ENCODE measurements at regions not wholly inside any gene's neighbourhood (a gene's known extent, or its start where the extent isn't known, plus 50 kb on each side); places are given as distances from the start of the nearest gene placed in this dataset.

DNA sequence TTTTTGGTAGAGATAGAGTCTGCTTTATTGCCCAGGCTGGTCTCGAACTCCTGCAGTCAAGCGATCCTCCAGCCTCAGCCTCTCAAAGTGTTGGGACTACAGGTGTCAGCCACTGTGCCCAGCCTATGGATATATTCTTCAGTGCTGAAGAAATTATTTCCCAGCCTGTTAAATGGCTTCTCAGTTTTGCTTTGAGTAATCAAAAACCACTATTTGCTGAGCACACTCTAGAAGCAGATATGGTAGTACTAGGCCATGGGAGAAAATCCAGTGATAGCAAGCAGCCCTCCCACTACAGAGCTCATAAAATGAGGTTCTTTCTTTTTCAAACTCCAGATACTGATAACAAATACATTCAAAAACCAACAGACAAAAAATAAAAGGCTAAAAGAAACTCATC lies 80.6 kb upstream of the CLDN10 start:
- intact Hi-C loops (cut with DNase I), result no loop called here
- WGBS, result 95% methylated on average over 2 of the region's 2 CpGs
- H3K36me3 ChIP-seq, result no peaks in the 10 kb centered on the region
- peaks cover 0 to 4% (median 0%) of the 10 kb centered on the region in 4 donors for H3K27me3 ChIP-seq
- H3K27ac ChIP-seq (replicated peaks in 1 of 4), result no peak overlapping the region
- no peaks in the 10 kb centered on the region for H3K4me1 ChIP-seq
- TF ChIP-seq EP300 (IDR thresholded peaks at IDR 0.05) (no peak), POLR2A (IDR thresholded peaks at IDR 0.05; ENCODE audit: low read depth) (no peak), POLR2AphosphoS5 (IDR thresholded peaks at IDR 0.05) (no peak)
- TF ChIP-seq, protein P1, sequence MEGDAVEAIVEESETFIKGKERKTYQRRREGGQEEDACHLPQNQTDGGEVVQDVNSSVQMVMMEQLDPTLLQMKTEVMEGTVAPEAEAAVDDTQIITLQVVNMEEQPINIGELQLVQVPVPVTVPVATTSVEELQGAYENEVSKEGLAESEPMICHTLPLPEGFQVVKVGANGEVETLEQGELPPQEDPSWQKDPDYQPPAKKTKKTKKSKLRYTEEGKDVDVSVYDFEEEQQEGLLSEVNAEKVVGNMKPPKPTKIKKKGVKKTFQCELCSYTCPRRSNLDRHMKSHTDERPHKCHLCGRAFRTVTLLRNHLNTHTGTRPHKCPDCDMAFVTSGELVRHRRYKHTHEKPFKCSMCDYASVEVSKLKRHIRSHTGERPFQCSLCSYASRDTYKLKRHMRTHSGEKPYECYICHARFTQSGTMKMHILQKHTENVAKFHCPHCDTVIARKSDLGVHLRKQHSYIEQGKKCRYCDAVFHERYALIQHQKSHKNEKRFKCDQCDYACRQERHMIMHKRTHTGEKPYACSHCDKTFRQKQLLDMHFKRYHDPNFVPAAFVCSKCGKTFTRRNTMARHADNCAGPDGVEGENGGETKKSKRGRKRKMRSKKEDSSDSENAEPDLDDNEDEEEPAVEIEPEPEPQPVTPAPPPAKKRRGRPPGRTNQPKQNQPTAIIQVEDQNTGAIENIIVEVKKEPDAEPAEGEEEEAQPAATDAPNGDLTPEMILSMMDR (IDR thresholded peaks at IDR 0.05), result no peak
- H3K4me3 ChIP-seq, result no peak overlapping the region
- H3K9me3 ChIP-seq, result no peaks in the 10 kb centered on the region
- peak; percentile 37 for DNase-seq (ENCODE audit: extremely low spot score)

DNA sequence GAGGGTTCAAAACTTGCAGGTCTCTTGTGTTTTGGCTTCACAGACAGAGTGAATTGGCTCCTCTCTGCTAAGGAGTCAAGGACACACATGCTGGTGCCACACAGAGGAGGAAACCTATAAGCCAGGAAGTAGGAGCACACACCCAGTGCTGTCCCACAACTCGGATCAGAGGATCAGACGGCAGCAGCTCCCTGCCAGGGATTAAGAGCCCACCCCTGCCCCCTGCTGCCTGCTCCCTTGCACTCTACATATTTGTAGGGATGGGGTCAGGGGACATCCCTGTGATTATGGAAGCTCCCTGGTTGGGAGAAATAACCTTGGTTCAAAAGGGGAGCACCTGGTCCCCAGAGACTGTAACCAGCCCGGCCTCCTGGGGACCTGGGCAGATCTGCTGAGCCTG lies 77.5 kb upstream of the CLDN10 start:
- Histone ChIP-seq H3K36me3 (no peaks in the 10 kb centered on the region), H3K4me3 (no peak overlapping the region), H3K27me3 (peaks cover 0 to 12% (median 0%) of the 10 kb centered on the region in 4 donors), H3K27ac (replicated peaks in 1 of 4) (no peak overlapping the region), H3K4me1 (peaks cover 0 to 6% (median 0%) of the 10 kb centered on the region in 4 donors), H3K9me3 (no peaks in the 10 kb centered on the region)
- DNase-seq (ENCODE audit: extremely low spot score), result no peak
- WGBS, result no CpG with 5 or more reads among the region's 3 CpGs
- intact Hi-C loops (cut with DNase I), result no loop called here
- TF ChIP-seq EP300 (IDR thresholded peaks at IDR 0.05) (no peak), POLR2AphosphoS5 (IDR thresholded peaks at IDR 0.05) (no peak), POLR2A (IDR thresholded peaks at IDR 0.05; ENCODE audit: low read depth) (no peak)
- TF ChIP-seq, protein P1 (IDR thresholded peaks at IDR 0.05), result no peak

DNA sequence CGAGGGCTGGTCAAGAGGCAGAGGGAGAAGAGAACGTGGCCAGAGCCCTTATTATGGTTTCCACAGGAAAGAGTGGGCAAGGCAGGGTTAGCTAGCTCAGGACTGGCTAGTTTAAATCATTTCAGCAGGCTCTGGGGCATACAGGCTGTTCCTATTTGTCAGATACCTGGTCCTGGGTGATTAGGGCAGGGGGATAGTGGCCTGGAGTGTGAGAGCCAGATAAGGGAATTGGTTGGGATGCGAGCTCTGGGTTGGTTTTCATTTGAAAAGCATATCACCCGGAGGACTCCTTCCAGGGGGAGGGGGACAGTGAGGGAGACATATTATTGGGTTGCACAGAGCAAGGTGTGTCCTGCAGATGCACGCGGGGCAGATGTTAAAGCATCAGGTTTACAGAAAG lies 75.3 kb upstream of the CLDN10 start:
- TF ChIP-seq POLR2AphosphoS5 (IDR thresholded peaks at IDR 0.05), result no peak
- no peak for TF ChIP-seq POLR2A (IDR thresholded peaks at IDR 0.05; ENCODE audit: low read depth)
- TF ChIP-seq, protein P1 (IDR thresholded peaks at IDR 0.05), result no peak
- no peak for TF ChIP-seq EP300 (IDR thresholded peaks at IDR 0.05)
- H3K4me3 ChIP-seq, result no peak overlapping the region
- H3K27me3 ChIP-seq, result peaks cover 0 to 12% (median 0%) of the 10 kb centered on the region in 4 donors
- no peak for DNase-seq (ENCODE audit: extremely low spot score)
- no peak overlapping the region for H3K27ac ChIP-seq (replicated peaks in 1 of 4)
- peaks cover 0 to 6% (median 0%) of the 10 kb centered on the region in 4 donors for H3K4me1 ChIP-seq
- 92% methylated on average over 6 of the region's 6 CpGs for WGBS
- no peaks in the 10 kb centered on the region for H3K36me3 ChIP-seq
- no peaks in the 10 kb centered on the region for H3K9me3 ChIP-seq
- intact Hi-C loops (cut with DNase I), result no loop called here

DNA sequence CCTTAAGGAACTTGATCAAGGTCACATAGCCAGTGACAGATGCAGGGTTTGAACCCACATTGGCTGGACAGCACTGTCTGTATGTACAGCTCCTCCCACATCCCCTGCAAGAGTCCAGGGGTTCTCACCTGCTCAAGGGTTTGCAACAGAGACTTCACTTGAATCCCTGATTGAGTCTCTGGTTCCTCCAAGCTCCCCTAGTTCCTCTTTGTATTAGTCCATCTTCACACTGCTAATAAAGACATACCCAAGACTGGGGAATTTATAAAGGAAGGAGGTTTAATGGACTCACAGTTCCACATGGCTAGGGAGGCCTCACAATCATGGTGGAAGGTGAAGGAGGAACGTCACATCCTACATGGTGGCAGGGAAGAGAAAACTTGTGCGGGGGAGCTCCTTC lies 72.8 kb upstream of the CLDN10 start:
- peaks cover 0 to 6% (median 0%) of the 10 kb centered on the region in 4 donors for H3K4me1 ChIP-seq
- intact Hi-C loops (cut with DNase I), result no loop called here
- peaks cover 0 to 12% (median 0%) of the 10 kb centered on the region in 4 donors for H3K27me3 ChIP-seq
- no peak for DNase-seq (ENCODE audit: extremely low spot score)
- TF ChIP-seq POLR2AphosphoS5 (IDR thresholded peaks at IDR 0.05), result no peak
- TF ChIP-seq, protein P1 (IDR thresholded peaks at IDR 0.05), result no peak
- TF ChIP-seq EP300 (IDR thresholded peaks at IDR 0.05), result no peak
- TF ChIP-seq POLR2A (IDR thresholded peaks at IDR 0.05; ENCODE audit: low read depth), result no peak
- no peak overlapping the region for H3K4me3 ChIP-seq
- no peaks in the 10 kb centered on the region for H3K9me3 ChIP-seq
- WGBS, result 75% methylated on average over 2 of the region's 2 CpGs
- no peak overlapping the region for H3K27ac ChIP-seq (replicated peaks in 1 of 4)
- H3K36me3 ChIP-seq, result no peaks in the 10 kb centered on the region

DNA sequence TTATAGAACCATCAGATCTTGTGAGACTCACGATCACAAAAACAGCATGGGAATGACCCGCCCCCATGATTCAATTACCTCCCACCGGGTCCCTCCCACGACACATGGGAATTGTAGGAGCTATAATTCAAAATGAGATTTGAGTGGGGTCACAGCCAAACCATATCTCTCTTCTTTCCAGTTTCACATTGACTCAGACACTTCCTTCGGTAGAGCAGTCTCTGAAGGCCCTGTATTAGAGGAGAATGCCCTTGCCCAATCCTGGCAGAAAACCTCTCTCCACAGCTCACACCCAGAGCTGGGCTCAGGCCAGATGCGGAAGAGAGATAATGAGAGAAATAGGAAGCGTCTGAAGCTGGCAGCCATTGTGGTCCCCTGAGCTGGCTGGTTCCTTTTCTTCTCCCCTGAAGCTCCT lies 72.4 kb upstream of the CLDN10 start:
- Histone ChIP-seq H3K36me3 (no peaks in the 10 kb centered on the region), H3K27me3 (peaks cover 0 to 12% (median 0%) of the 10 kb centered on the region in 4 donors), H3K9me3 (no peaks in the 10 kb centered on the region), H3K4me3 (no peak overlapping the region), H3K27ac (replicated peaks in 1 of 4) (no peak overlapping the region), H3K4me1 (peaks cover 0 to 6% (median 0%) of the 10 kb centered on the region in 4 donors)
- 67% methylated on average over 7 of the region's 7 CpGs for WGBS
- intact Hi-C loops (cut with DNase I), result no loop called here
- DNase-seq (ENCODE audit: extremely low spot score), result no peak
- TF ChIP-seq, protein P1 (IDR thresholded peaks at IDR 0.05), result no peak
- TF ChIP-seq POLR2AphosphoS5 (IDR thresholded peaks at IDR 0.05) (no peak), EP300 (IDR thresholded peaks at IDR 0.05) (no peak), POLR2A (IDR thresholded peaks at IDR 0.05; ENCODE audit: low read depth) (no peak)

Data from esophagus muscularis mucosa (tissue), 4 donors.